GM23338 (cell line): ENCODE measurements at regions not wholly inside any gene's neighbourhood (a gene's known extent, or its start where the extent isn't known, plus 50 kb on each side); places are given as distances from the start of the nearest gene placed in this dataset.

ENCODE experiments used
- ATAC-seq: fragments of 200-7000 bp; cut with Tn5 transposase; 3 replicates; pipeline ENCODE4 v1.9.1; 2020
- DNase-seq: peaks from one replicate; pipeline ENCODE4 v3.0.0-alpha.2; 2015; ENCODE audit warnings: low spot score
- H2AFZ ChIP-seq: fragments of 200-600 bp; sonication (generic); 2 replicates; pipeline ENCODE4 v1.8.0; 2016; ENCODE audit warnings: antibody characterized with exemption, mild to moderate bottlenecking, moderate library complexity
- H3F3A ChIP-seq: fragments of 200-600 bp; sonication (generic); replicated peaks from 2 replicates; pipeline ENCODE4 v1.8.0; 2017; ENCODE audit warnings: antibody characterized with exemption, mixed run types, low read depth
- H3K27ac ChIP-seq: fragments of 200-600 bp; sonication (generic); 2 replicates; pipeline ENCODE4 v1.6.1; 2016; ENCODE audit warnings: low read depth
- H3K27me3 ChIP-seq: fragments of 200-600 bp; sonication (generic); 2 replicates; pipeline ENCODE4 v1.8.0; 2016; ENCODE audit warnings: mild to moderate bottlenecking, mixed run types, moderate library complexity; ENCODE audit not compliant: insufficient read depth
- H3K36me3 ChIP-seq: fragments of 200-600 bp; sonication (generic); 2 replicates; pipeline ENCODE4 v1.8.0; 2016; ENCODE audit warnings: mild to moderate bottlenecking; ENCODE audit not compliant: insufficient read depth
- H3K4me1 ChIP-seq: fragments of 200-600 bp; sonication (generic); 2 replicates; pipeline ENCODE4 v1.8.0; 2016; ENCODE audit warnings: mild to moderate bottlenecking, moderate library complexity; ENCODE audit not compliant: insufficient read depth
- H3K4me2 ChIP-seq: fragments of 200-600 bp; sonication (generic); 2 replicates; pipeline ENCODE4 v1.7.1; 2017; ENCODE audit warnings: mixed run types
- H3K4me3 ChIP-seq: fragments of 200-600 bp; sonication (generic); 2 replicates; pipeline ENCODE4 v1.6.1; 2016; ENCODE audit warnings: mixed run types
- H3K79me2 ChIP-seq: fragments of 200-600 bp; sonication (generic); replicated peaks from 2 replicates; pipeline ENCODE4 v1.8.0; 2017; ENCODE audit warnings: mild to moderate bottlenecking; ENCODE audit not compliant: insufficient read depth
- H3K9me2 ChIP-seq: fragments of 200-600 bp; sonication (generic); 2 replicates; pipeline ENCODE4 v1.8.0; 2017; ENCODE audit not compliant: insufficient read depth
- H4K20me1 ChIP-seq: fragments of 200-600 bp; sonication (generic); replicated peaks from 2 replicates; pipeline ENCODE4 v1.8.0; 2017; ENCODE audit warnings: mild to moderate bottlenecking; ENCODE audit not compliant: insufficient read depth
- H3K27ac Mint-ChIP-seq: 2 replicates; pipeline ENCODE4 v1.8.0; 2020; ENCODE audit warnings: inconsistent platforms, mild to moderate bottlenecking, moderate library complexity, mixed read lengths
- H3K27me3 Mint-ChIP-seq: 3 replicates; pipeline ENCODE4 v1.8.0; 2022; ENCODE audit warnings: low read depth, mild to moderate bottlenecking, moderate library complexity, mixed read lengths, inconsistent platforms; ENCODE audit not compliant: insufficient read depth, poor library complexity
- H3K36me3 Mint-ChIP-seq: 3 replicates; pipeline ENCODE4 v1.8.0; 2021; ENCODE audit warnings: low read depth, mild to moderate bottlenecking, inconsistent platforms, moderate library complexity, mixed read lengths
- H3K4me1 Mint-ChIP-seq: 3 replicates; pipeline ENCODE4 v1.8.0; 2020; ENCODE audit warnings: mild to moderate bottlenecking, inconsistent platforms, mixed read lengths
- H3K4me3 Mint-ChIP-seq: 3 replicates; pipeline ENCODE4 v1.8.0; 2021; ENCODE audit warnings: moderate library complexity, mild to moderate bottlenecking, inconsistent platforms, mixed read lengths
- H3K9me3 Mint-ChIP-seq: 3 replicates; pipeline ENCODE4 v1.8.0; 2020; ENCODE audit warnings: moderate library complexity, mild to moderate bottlenecking, inconsistent platforms, mixed read lengths
- CREB1 ChIP-seq: fragments of 250-450 bp; sonication (Bioruptor Pico); IDR thresholded peaks from 2 replicates; pipeline ENCODE4 v1.5.0; 2020; ENCODE audit warnings: low read depth, mild to moderate bottlenecking, moderate library complexity
- EZH2 ChIP-seq: fragments of 200-600 bp; sonication (generic); IDR thresholded peaks from one replicate; pipeline ENCODE4 v1.8.0; 2017; ENCODE audit warnings: antibody characterized with exemption, mild to moderate bottlenecking, low read depth; ENCODE audit not compliant: unreplicated experiment
- EZH2phosphoT487 ChIP-seq: fragments of 200-600 bp; sonication (generic); IDR thresholded peaks from one replicate; pipeline ENCODE4 v1.8.1; 2018; ENCODE audit warnings: antibody characterized with exemption; ENCODE audit not compliant: unreplicated experiment
- JUNB ChIP-seq: IDR thresholded peaks from one replicate; pipeline ENCODE4 v1.6.1; 2016; ENCODE audit warnings: antibody characterized with exemption; ENCODE audit not compliant: unreplicated experiment
- NANOG ChIP-seq: IDR thresholded peaks from 2 replicates; pipeline ENCODE4 v1.6.1; 2016; ENCODE audit warnings: antibody characterized with exemption, borderline replicate concordance
- POLR2AphosphoS5 ChIP-seq: IDR thresholded peaks from 2 replicates; pipeline ENCODE4 v1.6.1; 2016; ENCODE audit warnings: antibody characterized with exemption, low read depth
- STAT1 ChIP-seq: IDR thresholded peaks from one replicate; pipeline ENCODE4 v1.6.1; 2016; ENCODE audit warnings: antibody characterized with exemption; ENCODE audit not compliant: unreplicated experiment
- ZNF114 ChIP-seq: fragments of 250-450 bp; sonication (Bioruptor Pico); IDR thresholded peaks from 2 replicates; pipeline ENCODE4 v1.5.0; 2020; ENCODE audit warnings: mild to moderate bottlenecking, moderate library complexity
- ZNF331 ChIP-seq: fragments of 250-450 bp; sonication (Bioruptor Pico); IDR thresholded peaks from 2 replicates; pipeline ENCODE4 v1.5.0; 2020; ENCODE audit warnings: low read depth, mild to moderate bottlenecking, moderate library complexity
- TF ChIP-seq, protein P1 (sequence below): fragments of 250-450 bp; sonication (Bioruptor Pico); IDR thresholded peaks from 2 replicates; pipeline ENCODE4 v1.5.0; 2020; ENCODE audit warnings: mild to moderate bottlenecking, moderate library complexity
- TF ChIP-seq, protein P2 (sequence below): IDR thresholded peaks from 2 replicates; pipeline ENCODE4 v1.6.1; 2016; ENCODE audit warnings: antibody characterized with exemption
- TF ChIP-seq, protein P3 (sequence below), 2 experiments: fragments of 200-600 bp in 1 of 2; sonication (generic) in 1 of 2; conservative IDR thresholded peaks; 2 replicates each; pipeline versions ENCODE4 v1.5.1 to v1.6.1; 2016 to 2017; ENCODE audit warnings: antibody characterized with exemption in 2 of 2, low read depth in 2 of 2, mild to moderate bottlenecking in 2 of 2, moderate library complexity in 1 of 2
- TF ChIP-seq, protein P4 (sequence below): IDR thresholded peaks from one replicate; pipeline ENCODE4 v1.6.1; 2018; ENCODE audit warnings: antibody characterized with exemption; ENCODE audit not compliant: unreplicated experiment

DNA sequence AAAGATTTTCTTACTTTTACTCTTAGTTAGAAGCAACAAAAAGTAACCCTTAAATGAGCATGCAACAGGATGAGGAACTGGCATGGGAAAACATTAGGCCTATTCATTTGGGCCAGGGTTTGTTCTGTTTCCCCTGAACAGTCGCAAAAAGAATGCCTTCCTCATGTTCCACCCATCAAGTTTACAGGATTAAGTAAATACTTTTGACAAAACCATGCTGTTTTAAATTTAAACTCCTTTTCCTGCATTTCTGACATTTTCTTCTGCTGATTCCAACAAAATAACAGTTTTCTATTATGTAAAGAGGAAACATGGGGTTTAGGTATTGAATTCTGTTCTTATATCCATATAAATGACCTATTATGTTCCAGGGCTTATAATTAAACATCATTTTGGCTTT is 236.6 kb upstream of the ACTBL2 start:
- ATAC-seq: no peak
- Mint-ChIP-seq H3K27ac (no peak overlapping the region), H3K4me3 (no peak overlapping the region), H3K4me1 (peaks cover 9% of the 10 kb centered on the region; the same call in 2 of the 3 replicates), H3K36me3 (no peaks in the 10 kb centered on the region; the same call in 2 of the 3 replicates), H3K27me3 (peaks cover 3% of the 10 kb centered on the region), H3K9me3 (no peaks in the 10 kb centered on the region; the same call in 2 of the 3 replicates)
- Histone ChIP-seq H4K20me1 (no peaks in the 10 kb centered on the region), H3K27me3 (no peaks in the 10 kb centered on the region), H3K9me2 (0 out of 2 replicates have a peak, but pooled peaks cover 6% of the 10 kb centered on the region), H3K36me3 (no peaks in the 10 kb centered on the region), H3K4me3 (no peak overlapping the region), H3K4me1 (peaks cover 4% of the 10 kb centered on the region; the same call in 1 of the 2 replicates), H3K79me2 (no peaks in the 10 kb centered on the region), H2AFZ (no peak overlapping the region), H3K4me2 (no peak overlapping the region), H3F3A (no peaks in the 10 kb centered on the region), H3K27ac (no peak overlapping the region)
- DNase-seq: no peak
- TF ChIP-seq, protein P1, sequence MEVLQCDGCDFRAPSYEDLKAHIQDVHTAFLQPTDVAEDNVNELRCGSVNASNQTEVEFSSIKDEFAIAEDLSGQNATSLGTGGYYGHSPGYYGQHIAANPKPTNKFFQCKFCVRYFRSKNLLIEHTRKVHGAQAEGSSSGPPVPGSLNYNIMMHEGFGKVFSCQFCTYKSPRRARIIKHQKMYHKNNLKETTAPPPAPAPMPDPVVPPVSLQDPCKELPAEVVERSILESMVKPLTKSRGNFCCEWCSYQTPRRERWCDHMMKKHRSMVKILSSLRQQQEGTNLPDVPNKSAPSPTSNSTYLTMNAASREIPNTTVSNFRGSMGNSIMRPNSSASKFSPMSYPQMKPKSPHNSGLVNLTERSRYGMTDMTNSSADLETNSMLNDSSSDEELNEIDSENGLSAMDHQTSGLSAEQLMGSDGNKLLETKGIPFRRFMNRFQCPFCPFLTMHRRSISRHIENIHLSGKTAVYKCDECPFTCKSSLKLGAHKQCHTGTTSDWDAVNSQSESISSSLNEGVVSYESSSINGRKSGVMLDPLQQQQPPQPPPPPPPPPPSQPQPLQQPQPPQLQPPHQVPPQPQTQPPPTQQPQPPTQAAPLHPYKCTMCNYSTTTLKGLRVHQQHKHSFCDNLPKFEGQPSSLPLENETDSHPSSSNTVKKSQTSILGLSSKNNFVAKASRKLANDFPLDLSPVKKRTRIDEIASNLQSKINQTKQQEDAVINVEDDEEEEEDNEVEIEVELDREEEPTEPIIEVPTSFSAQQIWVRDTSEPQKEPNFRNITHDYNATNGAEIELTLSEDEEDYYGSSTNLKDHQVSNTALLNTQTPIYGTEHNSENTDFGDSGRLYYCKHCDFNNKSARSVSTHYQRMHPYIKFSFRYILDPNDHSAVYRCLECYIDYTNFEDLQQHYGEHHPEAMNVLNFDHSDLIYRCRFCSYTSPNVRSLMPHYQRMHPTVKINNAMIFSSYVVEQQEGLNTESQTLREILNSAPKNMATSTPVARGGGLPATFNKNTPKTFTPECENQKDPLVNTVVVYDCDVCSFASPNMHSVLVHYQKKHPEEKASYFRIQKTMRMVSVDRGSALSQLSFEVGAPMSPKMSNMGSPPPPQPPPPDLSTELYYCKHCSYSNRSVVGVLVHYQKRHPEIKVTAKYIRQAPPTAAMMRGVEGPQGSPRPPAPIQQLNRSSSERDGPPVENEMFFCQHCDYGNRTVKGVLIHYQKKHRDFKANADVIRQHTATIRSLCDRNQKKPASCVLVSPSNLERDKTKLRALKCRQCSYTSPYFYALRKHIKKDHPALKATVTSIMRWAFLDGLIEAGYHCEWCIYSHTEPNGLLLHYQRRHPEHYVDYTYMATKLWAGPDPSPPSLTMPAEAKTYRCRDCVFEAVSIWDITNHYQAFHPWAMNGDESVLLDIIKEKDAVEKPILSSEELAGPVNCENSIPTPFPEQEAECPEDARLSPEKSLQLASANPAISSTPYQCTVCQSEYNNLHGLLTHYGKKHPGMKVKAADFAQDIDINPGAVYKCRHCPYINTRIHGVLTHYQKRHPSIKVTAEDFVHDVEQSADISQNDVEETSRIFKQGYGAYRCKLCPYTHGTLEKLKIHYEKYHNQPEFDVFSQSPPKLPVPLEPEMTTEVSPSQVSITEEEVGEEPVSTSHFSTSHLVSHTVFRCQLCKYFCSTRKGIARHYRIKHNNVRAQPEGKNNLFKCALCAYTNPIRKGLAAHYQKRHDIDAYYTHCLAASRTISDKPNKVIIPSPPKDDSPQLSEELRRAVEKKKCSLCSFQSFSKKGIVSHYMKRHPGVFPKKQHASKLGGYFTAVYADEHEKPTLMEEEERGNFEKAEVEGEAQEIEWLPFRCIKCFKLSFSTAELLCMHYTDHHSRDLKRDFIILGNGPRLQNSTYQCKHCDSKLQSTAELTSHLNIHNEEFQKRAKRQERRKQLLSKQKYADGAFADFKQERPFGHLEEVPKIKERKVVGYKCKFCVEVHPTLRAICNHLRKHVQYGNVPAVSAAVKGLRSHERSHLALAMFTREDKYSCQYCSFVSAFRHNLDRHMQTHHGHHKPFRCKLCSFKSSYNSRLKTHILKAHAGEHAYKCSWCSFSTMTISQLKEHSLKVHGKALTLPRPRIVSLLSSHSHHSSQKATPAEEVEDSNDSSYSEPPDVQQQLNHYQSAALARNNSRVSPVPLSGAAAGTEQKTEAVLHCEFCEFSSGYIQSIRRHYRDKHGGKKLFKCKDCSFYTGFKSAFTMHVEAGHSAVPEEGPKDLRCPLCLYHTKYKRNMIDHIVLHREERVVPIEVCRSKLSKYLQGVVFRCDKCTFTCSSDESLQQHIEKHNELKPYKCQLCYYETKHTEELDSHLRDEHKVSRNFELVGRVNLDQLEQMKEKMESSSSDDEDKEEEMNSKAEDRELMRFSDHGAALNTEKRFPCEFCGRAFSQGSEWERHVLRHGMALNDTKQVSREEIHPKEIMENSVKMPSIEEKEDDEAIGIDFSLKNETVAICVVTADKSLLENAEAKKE (CRISPR knock-in tag): no peak
- TF ChIP-seq EZH2phosphoT487 (no peak), ZNF331 (CRISPR knock-in tag) (no peak), CREB1 (CRISPR knock-in tag) (no peak), JUNB (no peak), ZNF114 (no peak), POLR2AphosphoS5 (no peak), STAT1 (no peak), NANOG (no peak), EZH2 (no peak)
- TF ChIP-seq, protein P2, sequence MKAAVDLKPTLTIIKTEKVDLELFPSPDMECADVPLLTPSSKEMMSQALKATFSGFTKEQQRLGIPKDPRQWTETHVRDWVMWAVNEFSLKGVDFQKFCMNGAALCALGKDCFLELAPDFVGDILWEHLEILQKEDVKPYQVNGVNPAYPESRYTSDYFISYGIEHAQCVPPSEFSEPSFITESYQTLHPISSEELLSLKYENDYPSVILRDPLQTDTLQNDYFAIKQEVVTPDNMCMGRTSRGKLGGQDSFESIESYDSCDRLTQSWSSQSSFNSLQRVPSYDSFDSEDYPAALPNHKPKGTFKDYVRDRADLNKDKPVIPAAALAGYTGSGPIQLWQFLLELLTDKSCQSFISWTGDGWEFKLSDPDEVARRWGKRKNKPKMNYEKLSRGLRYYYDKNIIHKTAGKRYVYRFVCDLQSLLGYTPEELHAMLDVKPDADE: no peak
- TF ChIP-seq, protein P3, sequence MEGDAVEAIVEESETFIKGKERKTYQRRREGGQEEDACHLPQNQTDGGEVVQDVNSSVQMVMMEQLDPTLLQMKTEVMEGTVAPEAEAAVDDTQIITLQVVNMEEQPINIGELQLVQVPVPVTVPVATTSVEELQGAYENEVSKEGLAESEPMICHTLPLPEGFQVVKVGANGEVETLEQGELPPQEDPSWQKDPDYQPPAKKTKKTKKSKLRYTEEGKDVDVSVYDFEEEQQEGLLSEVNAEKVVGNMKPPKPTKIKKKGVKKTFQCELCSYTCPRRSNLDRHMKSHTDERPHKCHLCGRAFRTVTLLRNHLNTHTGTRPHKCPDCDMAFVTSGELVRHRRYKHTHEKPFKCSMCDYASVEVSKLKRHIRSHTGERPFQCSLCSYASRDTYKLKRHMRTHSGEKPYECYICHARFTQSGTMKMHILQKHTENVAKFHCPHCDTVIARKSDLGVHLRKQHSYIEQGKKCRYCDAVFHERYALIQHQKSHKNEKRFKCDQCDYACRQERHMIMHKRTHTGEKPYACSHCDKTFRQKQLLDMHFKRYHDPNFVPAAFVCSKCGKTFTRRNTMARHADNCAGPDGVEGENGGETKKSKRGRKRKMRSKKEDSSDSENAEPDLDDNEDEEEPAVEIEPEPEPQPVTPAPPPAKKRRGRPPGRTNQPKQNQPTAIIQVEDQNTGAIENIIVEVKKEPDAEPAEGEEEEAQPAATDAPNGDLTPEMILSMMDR (conservative IDR thresholded peaks at IDR 0.05; ENCODE audit: low read depth in 2 of 2): no peak
- TF ChIP-seq, protein P4, sequence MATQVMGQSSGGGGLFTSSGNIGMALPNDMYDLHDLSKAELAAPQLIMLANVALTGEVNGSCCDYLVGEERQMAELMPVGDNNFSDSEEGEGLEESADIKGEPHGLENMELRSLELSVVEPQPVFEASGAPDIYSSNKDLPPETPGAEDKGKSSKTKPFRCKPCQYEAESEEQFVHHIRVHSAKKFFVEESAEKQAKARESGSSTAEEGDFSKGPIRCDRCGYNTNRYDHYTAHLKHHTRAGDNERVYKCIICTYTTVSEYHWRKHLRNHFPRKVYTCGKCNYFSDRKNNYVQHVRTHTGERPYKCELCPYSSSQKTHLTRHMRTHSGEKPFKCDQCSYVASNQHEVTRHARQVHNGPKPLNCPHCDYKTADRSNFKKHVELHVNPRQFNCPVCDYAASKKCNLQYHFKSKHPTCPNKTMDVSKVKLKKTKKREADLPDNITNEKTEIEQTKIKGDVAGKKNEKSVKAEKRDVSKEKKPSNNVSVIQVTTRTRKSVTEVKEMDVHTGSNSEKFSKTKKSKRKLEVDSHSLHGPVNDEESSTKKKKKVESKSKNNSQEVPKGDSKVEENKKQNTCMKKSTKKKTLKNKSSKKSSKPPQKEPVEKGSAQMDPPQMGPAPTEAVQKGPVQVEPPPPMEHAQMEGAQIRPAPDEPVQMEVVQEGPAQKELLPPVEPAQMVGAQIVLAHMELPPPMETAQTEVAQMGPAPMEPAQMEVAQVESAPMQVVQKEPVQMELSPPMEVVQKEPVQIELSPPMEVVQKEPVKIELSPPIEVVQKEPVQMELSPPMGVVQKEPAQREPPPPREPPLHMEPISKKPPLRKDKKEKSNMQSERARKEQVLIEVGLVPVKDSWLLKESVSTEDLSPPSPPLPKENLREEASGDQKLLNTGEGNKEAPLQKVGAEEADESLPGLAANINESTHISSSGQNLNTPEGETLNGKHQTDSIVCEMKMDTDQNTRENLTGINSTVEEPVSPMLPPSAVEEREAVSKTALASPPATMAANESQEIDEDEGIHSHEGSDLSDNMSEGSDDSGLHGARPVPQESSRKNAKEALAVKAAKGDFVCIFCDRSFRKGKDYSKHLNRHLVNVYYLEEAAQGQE: no peak
